ENCODE measurements at regions not wholly inside any gene's neighbourhood (a gene's known extent, or its start where the extent isn't known, plus 50 kb on each side); places are given as distances from the start of the nearest gene placed in this dataset.

GRCh38 chr6:44659726-44660125 lies 272.2 kb downstream of the CDC5L start:
- H2AFZ ChIP-seq: no peak overlapping the region
- H3K9ac ChIP-seq: no peak overlapping the region
- no peaks in the 10 kb centered on the region for H3K9me3 ChIP-seq (ENCODE audit: control insufficient read depth, low read length)
- TF ChIP-seq, protein P1, sequence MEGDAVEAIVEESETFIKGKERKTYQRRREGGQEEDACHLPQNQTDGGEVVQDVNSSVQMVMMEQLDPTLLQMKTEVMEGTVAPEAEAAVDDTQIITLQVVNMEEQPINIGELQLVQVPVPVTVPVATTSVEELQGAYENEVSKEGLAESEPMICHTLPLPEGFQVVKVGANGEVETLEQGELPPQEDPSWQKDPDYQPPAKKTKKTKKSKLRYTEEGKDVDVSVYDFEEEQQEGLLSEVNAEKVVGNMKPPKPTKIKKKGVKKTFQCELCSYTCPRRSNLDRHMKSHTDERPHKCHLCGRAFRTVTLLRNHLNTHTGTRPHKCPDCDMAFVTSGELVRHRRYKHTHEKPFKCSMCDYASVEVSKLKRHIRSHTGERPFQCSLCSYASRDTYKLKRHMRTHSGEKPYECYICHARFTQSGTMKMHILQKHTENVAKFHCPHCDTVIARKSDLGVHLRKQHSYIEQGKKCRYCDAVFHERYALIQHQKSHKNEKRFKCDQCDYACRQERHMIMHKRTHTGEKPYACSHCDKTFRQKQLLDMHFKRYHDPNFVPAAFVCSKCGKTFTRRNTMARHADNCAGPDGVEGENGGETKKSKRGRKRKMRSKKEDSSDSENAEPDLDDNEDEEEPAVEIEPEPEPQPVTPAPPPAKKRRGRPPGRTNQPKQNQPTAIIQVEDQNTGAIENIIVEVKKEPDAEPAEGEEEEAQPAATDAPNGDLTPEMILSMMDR (IDR thresholded peaks at IDR 0.05): no peak
- H3K27me3 ChIP-seq (ENCODE audit: control insufficient read depth, insufficient read depth, low read length): no peaks in the 10 kb centered on the region
- H3K4me2 ChIP-seq (ENCODE audit: low read length): no peak overlapping the region
- H3K4me3 ChIP-seq (ENCODE audit: low read depth, low read length): no peak overlapping the region
- no peaks in the 10 kb centered on the region for H3K79me2 ChIP-seq
- no peaks in the 10 kb centered on the region for H3K4me1 ChIP-seq
- H3K36me3 ChIP-seq (ENCODE audit: control insufficient read depth, insufficient read depth, low read length): no peaks in the 10 kb centered on the region
- no peak overlapping the region for H3K27ac ChIP-seq

- H3K36me3 ChIP-seq (ENCODE audit: control insufficient read depth, insufficient read depth, low read length): no peaks in the 10 kb centered on the region
- H3K79me2 ChIP-seq: no peaks in the 10 kb centered on the region
- TF ChIP-seq, protein P1 (IDR thresholded peaks at IDR 0.05): no peak
- no peaks in the 10 kb centered on the region for H3K27me3 ChIP-seq (ENCODE audit: control insufficient read depth, insufficient read depth, low read length)
- H3K4me3 ChIP-seq (ENCODE audit: low read depth, low read length): no peak overlapping the region
- H3K4me1 ChIP-seq: no peaks in the 10 kb centered on the region
- H3K27ac ChIP-seq: no peak overlapping the region
- no peak overlapping the region for H3K9ac ChIP-seq
- no peaks in the 10 kb centered on the region for H3K9me3 ChIP-seq (ENCODE audit: control insufficient read depth, low read length)
- H3K4me2 ChIP-seq (ENCODE audit: low read length): no peak overlapping the region
- H2AFZ ChIP-seq: no peak overlapping the region
Observed at GRCh38 chr6:44660561-44661220, 273.2 kb downstream of the CDC5L start.

- no peak overlapping the region for H3K4me2 ChIP-seq (ENCODE audit: low read length)
- no peaks in the 10 kb centered on the region for H3K79me2 ChIP-seq
- no peaks in the 10 kb centered on the region for H3K36me3 ChIP-seq (ENCODE audit: control insufficient read depth, insufficient read depth, low read length)
- no peak overlapping the region for H3K27ac ChIP-seq
- no peak overlapping the region for H3K4me3 ChIP-seq (ENCODE audit: low read depth, low read length)
- no peaks in the 10 kb centered on the region for H3K9me3 ChIP-seq (ENCODE audit: control insufficient read depth, low read length)
- H3K4me1 ChIP-seq: no peaks in the 10 kb centered on the region
- TF ChIP-seq, protein P1 (IDR thresholded peaks at IDR 0.05): no peak
- no peaks in the 10 kb centered on the region for H3K27me3 ChIP-seq (ENCODE audit: control insufficient read depth, insufficient read depth, low read length)
- H2AFZ ChIP-seq: no peak overlapping the region
- H3K9ac ChIP-seq: no peak overlapping the region
Observed at GRCh38 chr6:44661221-44662008, 273.9 kb downstream of the CDC5L start.

DNA sequence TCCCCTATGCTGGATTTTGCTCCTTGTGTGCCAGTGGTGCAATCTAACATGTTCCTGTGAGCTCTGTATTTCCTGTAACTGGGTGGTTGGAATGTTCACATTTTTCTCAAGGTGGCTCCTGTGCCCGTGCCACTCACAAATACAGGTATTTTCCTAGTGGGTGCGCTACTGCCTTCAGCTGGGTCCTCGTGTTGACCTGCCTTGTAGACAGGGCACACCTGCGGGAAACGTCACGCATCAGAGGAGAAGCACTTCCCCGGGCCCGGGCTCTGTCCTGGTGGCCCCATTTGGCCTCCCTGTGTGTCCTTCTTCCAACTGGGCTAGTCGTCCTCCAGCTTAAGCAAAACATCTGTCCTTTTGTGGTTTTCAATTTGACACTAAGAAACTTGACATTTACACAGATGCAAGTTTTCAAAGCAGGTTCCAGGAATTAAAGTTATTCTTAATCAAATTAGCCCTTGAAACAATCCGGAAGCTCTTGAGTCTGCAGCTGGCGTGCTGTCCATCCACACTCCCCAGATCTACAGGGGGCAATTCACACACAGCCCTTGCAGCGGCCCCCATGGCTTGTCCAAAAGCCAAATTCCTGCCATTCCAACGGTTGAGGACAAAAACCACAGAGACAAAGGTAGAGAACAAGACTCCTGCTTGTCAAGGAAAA lies 275.1 kb downstream of the CDC5L start:
- TF ChIP-seq, protein P1 (IDR thresholded peaks at IDR 0.05): no peak
- no peaks in the 10 kb centered on the region for H3K4me1 ChIP-seq
- H3K9me3 ChIP-seq (ENCODE audit: control insufficient read depth, low read length): no peaks in the 10 kb centered on the region
- H3K79me2 ChIP-seq: no peaks in the 10 kb centered on the region
- H3K27ac ChIP-seq: no peak overlapping the region
- H3K36me3 ChIP-seq (ENCODE audit: control insufficient read depth, insufficient read depth, low read length): no peaks in the 10 kb centered on the region
- no peak overlapping the region for H2AFZ ChIP-seq
- no peak overlapping the region for H3K9ac ChIP-seq
- H3K4me3 ChIP-seq (ENCODE audit: low read depth, low read length): no peak overlapping the region
- H3K4me2 ChIP-seq (ENCODE audit: low read length): no peak overlapping the region
- H3K27me3 ChIP-seq (ENCODE audit: control insufficient read depth, insufficient read depth, low read length): no peaks in the 10 kb centered on the region
